ENCODE measurements at regions not wholly inside any gene's neighbourhood (a gene's known extent, or its start where the extent isn't known, plus 50 kb on each side); places are given as distances from the start of the nearest gene placed in this dataset.

DNA sequence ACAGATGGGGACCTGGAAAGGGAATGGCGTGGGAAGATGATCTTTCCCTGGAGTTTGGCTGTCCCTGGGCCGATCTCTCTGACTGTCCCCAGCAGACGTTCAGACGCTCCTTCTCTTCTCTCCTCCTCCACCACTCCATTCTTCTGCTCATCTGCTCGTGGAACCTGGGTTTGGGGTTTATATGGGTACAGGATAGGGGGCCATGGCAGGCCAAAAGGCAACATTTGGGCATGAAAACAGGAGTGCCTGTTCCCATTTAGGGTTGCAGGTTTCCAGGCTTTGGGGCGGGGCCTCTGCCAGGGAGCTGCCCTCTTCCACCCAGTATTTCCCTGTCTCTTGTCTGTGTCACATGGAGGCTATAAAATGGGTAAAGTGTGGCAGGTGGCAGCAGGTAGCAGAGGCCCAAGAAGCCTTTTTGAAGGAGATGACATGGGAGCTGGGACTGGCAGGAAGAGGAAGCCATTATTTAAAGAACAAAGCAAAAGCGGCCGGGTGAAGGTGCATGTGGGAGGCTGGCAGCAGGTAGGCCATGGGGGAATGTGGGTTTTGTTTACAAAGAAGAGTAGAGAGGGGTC, 203.7 kb downstream of the BMP7 start:
- POLR2A ChIA-PET = no interaction called here
- Histone ChIP-seq H3K27me3 (ENCODE audit: control insufficient read depth, insufficient read depth, low read length) (peaks cover 2% of the 10 kb centered on the region), H3K36me3 (ENCODE audit: control insufficient read depth, insufficient read depth, low read length) (no peaks in the 10 kb centered on the region), H3K4me3 (ENCODE audit: low read depth, low read length) (no peak overlapping the region)
- TF ChIP-seq, protein P1, sequence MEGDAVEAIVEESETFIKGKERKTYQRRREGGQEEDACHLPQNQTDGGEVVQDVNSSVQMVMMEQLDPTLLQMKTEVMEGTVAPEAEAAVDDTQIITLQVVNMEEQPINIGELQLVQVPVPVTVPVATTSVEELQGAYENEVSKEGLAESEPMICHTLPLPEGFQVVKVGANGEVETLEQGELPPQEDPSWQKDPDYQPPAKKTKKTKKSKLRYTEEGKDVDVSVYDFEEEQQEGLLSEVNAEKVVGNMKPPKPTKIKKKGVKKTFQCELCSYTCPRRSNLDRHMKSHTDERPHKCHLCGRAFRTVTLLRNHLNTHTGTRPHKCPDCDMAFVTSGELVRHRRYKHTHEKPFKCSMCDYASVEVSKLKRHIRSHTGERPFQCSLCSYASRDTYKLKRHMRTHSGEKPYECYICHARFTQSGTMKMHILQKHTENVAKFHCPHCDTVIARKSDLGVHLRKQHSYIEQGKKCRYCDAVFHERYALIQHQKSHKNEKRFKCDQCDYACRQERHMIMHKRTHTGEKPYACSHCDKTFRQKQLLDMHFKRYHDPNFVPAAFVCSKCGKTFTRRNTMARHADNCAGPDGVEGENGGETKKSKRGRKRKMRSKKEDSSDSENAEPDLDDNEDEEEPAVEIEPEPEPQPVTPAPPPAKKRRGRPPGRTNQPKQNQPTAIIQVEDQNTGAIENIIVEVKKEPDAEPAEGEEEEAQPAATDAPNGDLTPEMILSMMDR (IDR thresholded peaks at IDR 0.05; ENCODE audit: insufficient read depth, low read depth, low read length) = no peak
- CTCF ChIA-PET = interaction anchor here (1.0 to 1.5 kb wide), 2 partner anchors 67 to 512 kb away, joined by 4 read pairs; no protein-coding TSS in a partner anchor
- DNase-seq (ENCODE audit: low read depth) = no peak

DNA sequence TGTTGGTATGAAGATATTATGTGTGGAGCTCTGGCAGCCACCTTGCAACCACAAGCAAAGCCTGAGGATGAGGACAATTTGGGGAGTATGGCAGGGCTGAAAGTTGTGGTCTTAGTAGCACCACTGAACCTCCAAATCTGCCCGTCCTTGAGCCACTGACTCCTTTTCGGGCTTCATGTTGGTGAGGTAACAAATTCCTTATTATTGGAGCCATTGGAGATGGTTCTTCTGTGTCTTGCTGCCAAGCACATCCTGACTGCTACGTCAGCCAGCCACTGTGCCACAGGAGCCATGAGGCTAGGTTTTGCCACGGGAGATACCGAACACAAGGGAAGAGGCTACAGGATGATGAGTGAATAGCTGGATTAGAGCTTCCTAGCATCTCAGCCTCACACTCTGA, 201.6 kb downstream of the BMP7 start:
- H3K4me3 ChIP-seq (ENCODE audit: low read depth, low read length) = no peak overlapping the region
- peaks cover 3% of the 10 kb centered on the region for H3K27me3 ChIP-seq (ENCODE audit: control insufficient read depth, insufficient read depth, low read length)
- CTCF ChIA-PET = interaction anchor here (1.1 kb wide), 1 partner anchor 16 kb away, joined by 5 read pairs; no protein-coding TSS in a partner anchor
- POLR2A ChIA-PET = no interaction called here
- TF ChIP-seq, protein P1 (IDR thresholded peaks at IDR 0.05; ENCODE audit: insufficient read depth, low read depth, low read length) = no peak
- no peak for DNase-seq (ENCODE audit: low read depth)
- H3K36me3 ChIP-seq (ENCODE audit: control insufficient read depth, insufficient read depth, low read length) = no peaks in the 10 kb centered on the region

DNA sequence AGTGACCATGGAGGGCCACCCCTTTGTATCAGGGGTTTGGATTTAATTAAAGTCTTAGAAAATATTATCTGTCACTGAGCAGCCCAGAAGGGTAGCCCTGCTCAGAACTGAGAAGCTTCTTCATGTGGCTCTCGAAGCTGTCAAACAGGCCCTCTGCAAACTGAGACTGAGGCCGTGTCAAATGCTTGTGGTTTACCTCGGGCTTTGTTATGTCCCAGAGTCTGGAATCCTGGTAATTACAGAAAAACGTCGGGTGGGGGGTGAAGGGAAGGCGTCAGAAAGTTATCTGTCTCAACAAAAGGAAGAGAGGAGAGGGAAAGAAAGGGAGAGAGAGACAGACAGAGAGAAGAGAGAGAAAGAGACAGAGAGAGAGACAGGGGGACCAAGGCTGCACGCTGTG, 200.8 kb downstream of the BMP7 start:
- Histone ChIP-seq H3K36me3 (ENCODE audit: control insufficient read depth, insufficient read depth, low read length) (no peaks in the 10 kb centered on the region), H3K27me3 (ENCODE audit: control insufficient read depth, insufficient read depth, low read length) (peaks cover 3% of the 10 kb centered on the region), H3K4me3 (ENCODE audit: low read depth, low read length) (no peak overlapping the region)
- TF ChIP-seq, protein P1 (IDR thresholded peaks at IDR 0.05; ENCODE audit: insufficient read depth, low read depth, low read length) = no peak
- CTCF ChIA-PET = interaction anchor here (1.1 kb wide), 1 partner anchor 15 kb away, joined by 5 read pairs; no protein-coding TSS in a partner anchor
- POLR2A ChIA-PET = no interaction called here
- DNase-seq (ENCODE audit: low read depth) = no peak

DNA sequence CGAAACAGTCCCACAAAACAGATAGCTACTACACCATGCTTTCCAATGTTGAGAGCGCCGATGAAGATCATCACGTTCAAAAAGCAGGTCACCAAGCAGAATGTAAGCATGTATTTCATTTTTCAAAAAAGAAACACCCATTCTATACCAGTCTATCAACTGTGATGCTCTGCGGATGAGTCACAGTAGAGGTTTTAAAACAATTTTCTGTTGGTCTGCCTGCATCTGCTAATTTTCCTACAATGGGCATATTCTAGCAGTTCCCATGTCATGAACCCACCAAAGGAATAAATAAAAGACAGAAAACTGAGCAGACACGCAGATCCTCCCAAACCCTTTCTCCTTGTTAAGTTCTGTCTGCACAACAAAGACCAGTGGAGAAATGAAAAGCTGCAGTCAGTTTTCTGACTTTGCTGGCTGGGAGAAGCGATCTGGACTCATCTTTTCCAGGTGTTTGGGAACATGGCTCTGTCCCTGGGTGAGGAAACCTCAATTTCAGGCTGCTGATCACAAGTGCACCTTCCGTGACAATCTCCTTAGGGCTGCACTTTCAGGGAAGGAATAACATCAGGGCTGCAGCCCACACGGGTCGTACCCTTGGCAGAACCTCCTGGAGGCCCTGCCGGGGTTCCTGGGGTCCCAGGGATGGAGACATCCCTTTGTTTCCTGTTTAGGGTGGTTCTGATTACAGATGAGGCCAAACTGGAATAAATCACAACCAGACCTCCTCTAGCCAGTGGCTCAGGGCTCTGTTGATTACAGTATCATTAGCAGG, 200.1 kb downstream of the BMP7 start:
- CTCF ChIA-PET = interaction anchor here (1.1 kb wide), 1 partner anchor 14 kb away, joined by 5 read pairs; no protein-coding TSS in a partner anchor
- no peak for DNase-seq (ENCODE audit: low read depth)
- POLR2A ChIA-PET = no interaction called here
- TF ChIP-seq, protein P1 (IDR thresholded peaks at IDR 0.05; ENCODE audit: insufficient read depth, low read depth, low read length) = no peak
- Histone ChIP-seq H3K27me3 (ENCODE audit: control insufficient read depth, insufficient read depth, low read length) (peaks cover 3% of the 10 kb centered on the region), H3K4me3 (ENCODE audit: low read depth, low read length) (no peak overlapping the region), H3K36me3 (ENCODE audit: control insufficient read depth, insufficient read depth, low read length) (no peaks in the 10 kb centered on the region)

DNA sequence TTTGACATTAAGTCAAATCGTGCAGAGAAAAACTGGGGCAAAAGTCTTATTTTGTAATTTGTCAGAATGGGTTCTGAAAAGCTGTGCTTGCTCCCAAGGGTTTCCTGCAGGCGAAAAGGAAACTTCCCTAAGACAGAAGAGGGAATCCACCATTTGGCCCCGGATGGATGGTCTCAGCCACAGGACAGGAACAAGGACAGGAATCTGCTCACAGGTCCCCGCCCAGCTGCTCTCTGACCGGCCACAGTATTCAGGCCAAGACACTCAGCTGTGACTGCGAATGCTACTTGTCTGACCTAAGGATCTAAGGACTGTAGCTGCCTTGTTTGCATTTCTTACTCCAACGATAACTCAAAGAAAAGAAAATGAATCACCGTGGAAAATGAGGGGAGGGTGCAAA, 197.0 kb downstream of the BMP7 start:
- DNase-seq (ENCODE audit: low read depth) = no peak

More for the DNA sequence above, 197.0 kb downstream of the BMP7 start:
- Histone ChIP-seq H3K4me3 (ENCODE audit: low read depth, low read length) (no peak overlapping the region), H3K36me3 (ENCODE audit: control insufficient read depth, insufficient read depth, low read length) (no peaks in the 10 kb centered on the region), H3K27me3 (ENCODE audit: control insufficient read depth, insufficient read depth, low read length) (peaks cover 5% of the 10 kb centered on the region)
- TF ChIP-seq, protein P1 (IDR thresholded peaks at IDR 0.05; ENCODE audit: insufficient read depth, low read depth, low read length) = no peak
- ChIA-PET POLR2A (no interaction called here), CTCF (interaction anchor here (0.9 to 1.6 kb wide), 2 partner anchors 263 to 518 kb away, joined by 3 read pairs; no protein-coding TSS in a partner anchor)
